Thyroid gland (tissue), 4 donors: ENCODE measurements at regions not wholly inside any gene's neighbourhood (a gene's known extent, or its start where the extent isn't known, plus 50 kb on each side); places are given as distances from the start of the nearest gene placed in this dataset.

Experiments
- DNase-seq, 2 donors: peaks; one replicate each; pipeline ENCODE4 v3.0.0-alpha.2; 2019
- H3K27ac ChIP-seq, 3 donors: fragments of 200-600 bp; sonication (generic); 1 replicate in 2 of 3; 2 replicates in 1 of 3; pipeline ENCODE4 v1.5.1; 2016 to 2019; ENCODE audit warnings: mild to moderate bottlenecking in 1 of 3, moderate library complexity in 1 of 3
- H3K27me3 ChIP-seq: fragments of 200-600 bp; sonication (generic); one replicate; pipeline ENCODE4 v1.5.1; 2019
- H3K36me3 ChIP-seq, 2 donors: fragments of 200-600 bp; sonication (generic); one replicate each; pipeline ENCODE4 v1.5.1; 2016 to 2019
- H3K4me1 ChIP-seq, 2 donors: fragments of 200-600 bp; sonication (generic); one replicate each; pipeline ENCODE4 v1.5.1; 2017 to 2019
- H3K4me3 ChIP-seq, 3 donors: fragments of 200-600 bp; sonication (generic); replicated peaks in 1 of 3; 1 replicate in 2 of 3; 2 replicates in 1 of 3; pipeline ENCODE4 v1.5.1; 2016; ENCODE audit warnings: mild to moderate bottlenecking in 1 of 3
- H3K9me3 ChIP-seq: fragments of 200-600 bp; sonication (generic); one replicate; pipeline ENCODE4 v1.5.1; 2017
- CTCF ChIP-seq, 6 experiments: fragments of 200-600 bp in 3 of 6; fragments of 450-650 bp in 3 of 6; sonication (generic) in 3 of 6; IDR thresholded peaks; one replicate each; pipeline ENCODE4 v1.5.1; 2016 to 2019; ENCODE audit warnings: antibody characterized with exemption in 6 of 6, mild to moderate bottlenecking in 2 of 6, inconsistent platforms in 1 of 6, moderate library complexity in 1 of 6
- POLR2A ChIP-seq, 2 donors: fragments of 450-650 bp; IDR thresholded peaks; one replicate each; pipeline ENCODE4 v1.6.1; 2017; ENCODE audit warnings: antibody characterized with exemption in 2 of 2, mild to moderate bottlenecking in 2 of 2, moderate library complexity in 1 of 2
- WGBS, 2 donors: methylation state at CpG; one replicate each; pipeline ENCODE4 v1.1.5; 2017; 5-methylcytosine and 5-hydroxymethylcytosine counted together
- intact Hi-C: fragments of 100-400 bp; cut with DNase I; formaldehyde crosslinking; loops from one replicate; pipeline ENCODE4 v1.15.1; 2023

- 75 to 76% methylated on average over 2 to 3 of the region's 3 CpGs for WGBS, 2 donors
- H3K36me3 ChIP-seq: no peaks in the 10 kb centered on the region
- intact Hi-C loops: no loop called here
- no peak overlapping the region for H3K27ac ChIP-seq
- peaks cover 0 to 6% of the 10 kb centered on the region in 2 donors for H3K4me1 ChIP-seq
- H3K4me3 ChIP-seq: no peak overlapping the region
- H3K9me3 ChIP-seq: no peaks in the 10 kb centered on the region
- DNase-seq: no peak
- TF ChIP-seq POLR2A (IDR thresholded peaks at IDR 0.05): no peak
- no peak for TF ChIP-seq CTCF (IDR thresholded peaks at IDR 0.05)
- no peaks in the 10 kb centered on the region for H3K27me3 ChIP-seq
These were observed 146.7 kb upstream of the IGF1R start for GRCh38 chr15:98501632-98502031.

- WGBS, 2 donors: 61% methylated on average over 8 of the region's 8 CpGs
These were observed 144.4 kb upstream of the IGF1R start for GRCh38 chr15:98503970-98504369.

GRCh38 chr15:98504998-98505397 is 143.3 kb upstream of the IGF1R start:
- WGBS, 2 donors: 82% methylated on average over 9 of the region's 9 CpGs
- H3K27ac ChIP-seq: no peak overlapping the region
- no peak for TF ChIP-seq CTCF (IDR thresholded peaks at IDR 0.05)
- TF ChIP-seq POLR2A (IDR thresholded peaks at IDR 0.05): no peak

More at GRCh38 chr15:98503970-98504369, 144.4 kb upstream of the IGF1R start:
- intact Hi-C loops: no loop called here
- Histone ChIP-seq H3K4me3 (no peak overlapping the region), H3K36me3 (no peaks in the 10 kb centered on the region), H3K4me1 (peaks cover 0 to 8% of the 10 kb centered on the region in 2 donors), H3K9me3 (no peaks in the 10 kb centered on the region), H3K27ac (no peak overlapping the region), H3K27me3 (no peaks in the 10 kb centered on the region)
- no peak for DNase-seq
- TF ChIP-seq POLR2A (IDR thresholded peaks at IDR 0.05) (no peak), CTCF (IDR thresholded peaks at IDR 0.05) (no peak)

GRCh38 chr15:98505611-98506031 is 142.7 kb upstream of the IGF1R start:
- H3K4me3 ChIP-seq: no peak overlapping the region
- WGBS, 2 donors: 38 to 66% methylated on average over 7 of the region's 7 CpGs
- peak overlapping the region in 1 of 3 donors; percentile 36 for H3K27ac ChIP-seq
- intact Hi-C loops: no loop called here
- no peak for TF ChIP-seq POLR2A (IDR thresholded peaks at IDR 0.05)
- no peak for TF ChIP-seq CTCF (IDR thresholded peaks at IDR 0.05)
- no peaks in the 10 kb centered on the region for H3K27me3 ChIP-seq
- no peaks in the 10 kb centered on the region for H3K9me3 ChIP-seq
- peaks cover 0 to 8% of the 10 kb centered on the region in 2 donors for H3K4me1 ChIP-seq
- DNase-seq: peak in 1 of 2 donors; percentile 21
- H3K36me3 ChIP-seq: no peaks in the 10 kb centered on the region

More at GRCh38 chr15:98504998-98505397, 143.3 kb upstream of the IGF1R start:
- no peaks in the 10 kb centered on the region for H3K9me3 ChIP-seq
- no peaks in the 10 kb centered on the region for H3K27me3 ChIP-seq
- H3K36me3 ChIP-seq: no peaks in the 10 kb centered on the region
- peaks cover 0 to 8% of the 10 kb centered on the region in 2 donors for H3K4me1 ChIP-seq
- intact Hi-C loops: no loop called here
- H3K4me3 ChIP-seq: no peak overlapping the region
- no peak for DNase-seq

GRCh38 chr15:98506172-98506571 is 142.2 kb upstream of the IGF1R start:
- H3K27ac ChIP-seq: peak overlapping the region in 1 of 3 donors; percentile 36

More at GRCh38 chr15:98506172-98506571, 142.2 kb upstream of the IGF1R start:
- Histone ChIP-seq H3K9me3 (no peaks in the 10 kb centered on the region), H3K4me3 (no peak overlapping the region), H3K27me3 (no peaks in the 10 kb centered on the region), H3K36me3 (no peaks in the 10 kb centered on the region), H3K4me1 (peaks cover 0 to 8% of the 10 kb centered on the region in 2 donors)
- 93 to 95% methylated on average over 7 of the region's 7 CpGs for WGBS, 2 donors
- no peak for DNase-seq
- intact Hi-C loops: no loop called here
- TF ChIP-seq POLR2A (IDR thresholded peaks at IDR 0.05) (no peak), CTCF (IDR thresholded peaks at IDR 0.05) (no peak)
